T-helper 2 cell treated with Interferon-gamma antibody and Interleukin-4, amounts not matched to agents 5 μg/mL and 100 μg/mL, for 36 hours (primary cell): ENCODE measurements at regions not wholly inside any gene's neighbourhood (a gene's known extent, or its start where the extent isn't known, plus 50 kb on each side); places are given as distances from the start of the nearest gene placed in this dataset.
"Not testable (repeated sequence)": the region's sequence is repeated elsewhere in the genome, so short reads cannot be mapped to it uniquely, and the experiment has no call there.

Experiments
- DNase-seq: peaks from one replicate; pipeline ENCODE4 v3.0.0; 2021; ENCODE audit warnings: low spot score
- H3K27ac Mint-ChIP-seq: one replicate; pipeline ENCODE4 v1.8.0; 2021; ENCODE audit warnings: mild to moderate bottlenecking, mixed read lengths
- H3K27me3 Mint-ChIP-seq: one replicate; pipeline ENCODE4 v1.8.0; 2021; ENCODE audit warnings: low read depth, mixed read lengths
- H3K36me3 Mint-ChIP-seq: one replicate; pipeline ENCODE4 v1.8.0; 2021; ENCODE audit warnings: low read depth, mixed read lengths
- H3K4me1 Mint-ChIP-seq: one replicate; pipeline ENCODE4 v1.8.0; 2021; ENCODE audit warnings: low read depth, mixed read lengths
- H3K4me3 Mint-ChIP-seq: one replicate; pipeline ENCODE4 v1.8.0; 2022; ENCODE audit warnings: mild to moderate bottlenecking, moderate library complexity, mixed read lengths
- H3K9me3 Mint-ChIP-seq: one replicate; pipeline ENCODE4 v1.8.0; 2021; ENCODE audit warnings: mixed read lengths

- H3K9me3 Mint-ChIP-seq, result no peaks in the 10 kb centered on the region
- H3K4me3 Mint-ChIP-seq, result no peak overlapping the region
- no peaks in the 10 kb centered on the region for H3K36me3 Mint-ChIP-seq
- H3K4me1 Mint-ChIP-seq, result no peaks in the 10 kb centered on the region
- no peaks in the 10 kb centered on the region for H3K27me3 Mint-ChIP-seq
- DNase-seq, result no peak
- H3K27ac Mint-ChIP-seq, result no peak overlapping the region
Observed at GRCh38 chr3:20320489-20320888, 134.5 kb upstream of the SGO1 start.

- no peak for DNase-seq
- Mint-ChIP-seq H3K4me3 (no peak overlapping the region), H3K9me3 (no peaks in the 10 kb centered on the region), H3K27me3 (no peaks in the 10 kb centered on the region), H3K27ac (no peak overlapping the region), H3K36me3 (no peaks in the 10 kb centered on the region), H3K4me1 (no peaks in the 10 kb centered on the region)
Observed at GRCh38 chr3:20319551-20319950, 133.5 kb upstream of the SGO1 start.

- Mint-ChIP-seq H3K4me3 (no peak overlapping the region), H3K27me3 (no peaks in the 10 kb centered on the region), H3K4me1 (no peaks in the 10 kb centered on the region), H3K27ac (no peak overlapping the region), H3K36me3 (no peaks in the 10 kb centered on the region), H3K9me3 (no peaks in the 10 kb centered on the region)
- no peak for DNase-seq
Observed at GRCh38 chr3:20317616-20318015, 131.6 kb upstream of the SGO1 start.

- Mint-ChIP-seq H3K36me3 (no peaks in the 10 kb centered on the region), H3K27me3 (no peaks in the 10 kb centered on the region), H3K4me3 (no peak overlapping the region), H3K9me3 (no peaks in the 10 kb centered on the region), H3K4me1 (no peaks in the 10 kb centered on the region), H3K27ac (no peak overlapping the region)
- DNase-seq, result no peak
Observed at GRCh38 chr3:20316238-20316637, 130.2 kb upstream of the SGO1 start.

DNA sequence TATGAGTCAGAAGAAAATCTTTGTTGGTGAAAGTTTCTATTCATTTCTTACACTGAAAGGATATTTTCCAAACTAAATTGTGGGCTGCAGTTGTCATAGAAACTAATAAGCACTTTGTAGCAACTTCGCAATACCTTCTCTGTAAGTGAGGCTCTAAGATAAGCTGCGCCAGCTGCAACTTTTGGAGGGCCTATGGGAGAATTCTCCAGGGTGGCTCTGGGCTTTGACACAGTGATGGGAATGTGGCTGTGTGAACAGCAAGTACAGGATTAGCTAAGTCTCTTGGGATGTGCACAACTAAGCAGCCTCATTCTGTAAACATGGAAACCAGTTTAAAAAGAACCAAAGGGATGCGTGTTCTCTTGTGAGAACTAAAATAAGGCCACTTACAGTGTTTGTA, 124.6 kb upstream of the SGO1 start:
- no peak for DNase-seq
- Mint-ChIP-seq H3K27me3 (no peaks in the 10 kb centered on the region), H3K4me1 (no peaks in the 10 kb centered on the region), H3K27ac (no peak overlapping the region), H3K4me3 (no peak overlapping the region), H3K36me3 (no peaks in the 10 kb centered on the region), H3K9me3 (no peaks in the 10 kb centered on the region)

- Mint-ChIP-seq H3K4me1 (no peaks in the 10 kb centered on the region), H3K36me3 (no peaks in the 10 kb centered on the region), H3K9me3 (no peaks in the 10 kb centered on the region), H3K4me3 (no peak overlapping the region), H3K27me3 (no peaks in the 10 kb centered on the region), H3K27ac (no peak overlapping the region)
- DNase-seq, result no peak
Observed at GRCh38 chr3:20307383-20307782, 121.4 kb upstream of the SGO1 start.

- DNase-seq, result no peak
- Mint-ChIP-seq H3K4me3 (no peak overlapping the region), H3K9me3 (no peaks in the 10 kb centered on the region), H3K4me1 (no peaks in the 10 kb centered on the region), H3K27ac (no peak overlapping the region), H3K36me3 (no peaks in the 10 kb centered on the region), H3K27me3 (no peaks in the 10 kb centered on the region)
Observed at GRCh38 chr3:20305647-20306046, 119.6 kb upstream of the SGO1 start.

DNA sequence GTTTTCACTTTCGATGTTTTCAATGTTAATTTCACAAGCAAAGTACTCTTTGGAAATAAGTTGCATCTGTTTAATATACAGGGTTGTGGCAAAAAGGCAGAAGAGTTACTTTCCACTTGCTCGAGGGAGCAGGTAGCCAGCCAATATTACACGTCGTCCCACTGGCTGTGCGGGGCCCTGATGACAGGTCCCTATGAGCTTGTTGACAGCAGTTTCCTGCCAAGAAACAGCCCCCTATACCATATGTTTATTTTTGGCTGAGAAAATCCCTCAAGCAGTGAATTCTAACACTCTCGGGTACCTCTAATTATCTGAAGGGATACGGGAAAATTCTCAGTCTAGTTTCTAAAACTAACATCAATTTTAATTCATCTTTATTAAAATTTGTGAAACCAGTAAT, 116.8 kb upstream of the SGO1 start:
- Mint-ChIP-seq H3K27me3 (no peaks in the 10 kb centered on the region), H3K4me3 (no peak overlapping the region), H3K36me3 (no peaks in the 10 kb centered on the region), H3K27ac (no peak overlapping the region), H3K9me3 (no peaks in the 10 kb centered on the region), H3K4me1 (no peaks in the 10 kb centered on the region)
- DNase-seq, result no peak

DNA sequence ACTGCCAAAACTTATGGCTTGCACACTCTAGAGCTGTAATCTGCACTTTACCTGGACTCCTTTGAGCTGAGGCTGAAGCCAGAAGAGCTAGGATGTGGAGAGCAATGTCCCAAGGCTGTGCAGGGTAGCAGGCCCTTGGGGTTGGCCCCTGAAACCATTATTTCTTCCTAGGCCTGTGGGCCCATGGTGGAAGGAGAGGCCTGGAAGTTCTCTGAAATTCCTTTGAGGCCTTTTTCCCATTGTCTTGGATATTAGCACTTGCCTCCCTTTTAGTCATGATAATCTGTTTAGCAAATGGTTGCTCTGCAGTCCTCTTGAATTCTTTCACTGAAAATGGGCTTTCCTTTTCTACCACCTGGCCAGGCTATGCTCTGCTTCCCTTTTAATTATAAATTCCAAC, 102.0 kb upstream of the SGO1 start:
- Mint-ChIP-seq H3K36me3 (no peaks in the 10 kb centered on the region), H3K4me3 (no peak overlapping the region), H3K27ac (no peak overlapping the region), H3K4me1 (no peaks in the 10 kb centered on the region), H3K27me3 (no peaks in the 10 kb centered on the region), H3K9me3 (peaks cover 11% of the 10 kb centered on the region)
- DNase-seq, result no peak

DNA sequence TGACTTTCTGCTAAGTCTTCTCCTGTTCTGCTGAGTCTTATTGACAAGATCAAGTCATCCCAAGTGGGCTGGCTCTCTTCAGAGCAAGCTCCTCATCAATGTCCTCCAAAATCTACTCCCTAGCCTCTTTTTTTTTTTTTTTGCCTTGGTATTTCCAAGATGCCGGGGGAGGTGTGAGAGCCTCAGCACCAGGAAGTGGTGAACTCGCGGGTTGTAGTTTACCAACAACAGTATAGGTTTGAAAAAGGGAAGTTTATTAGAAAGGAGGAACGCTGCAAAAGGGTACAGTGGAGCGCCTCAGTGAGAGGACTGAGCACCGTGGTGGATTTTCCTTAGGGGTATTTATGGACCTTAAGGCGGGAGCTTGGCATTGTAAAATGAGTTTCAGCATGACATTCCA, 94.3 kb upstream of the SGO1 start:
- Mint-ChIP-seq H3K4me1 (peaks cover 2% of the 10 kb centered on the region), H3K4me3 (no peak overlapping the region), H3K9me3 (peaks cover 12% of the 10 kb centered on the region), H3K36me3 (no peaks in the 10 kb centered on the region), H3K27ac (no peak overlapping the region), H3K27me3 (no peaks in the 10 kb centered on the region)
- no peak for DNase-seq

GRCh38 chr3:20265977-20266376, 80.0 kb upstream of the SGO1 start:
- not testable (repeated sequence) for DNase-seq, H3K36me3 Mint-ChIP-seq, H3K4me3 Mint-ChIP-seq, H3K27ac Mint-ChIP-seq, H3K27me3 Mint-ChIP-seq, H3K4me1 Mint-ChIP-seq
- H3K9me3 Mint-ChIP-seq, result peaks cover 13% of the 10 kb centered on the region

- peaks cover 13% of the 10 kb centered on the region for H3K9me3 Mint-ChIP-seq
- H3K36me3 Mint-ChIP-seq, result no peaks in the 10 kb centered on the region
- H3K4me3 Mint-ChIP-seq, result no peak overlapping the region
- H3K4me1 Mint-ChIP-seq, result no peaks in the 10 kb centered on the region
- no peak overlapping the region for H3K27ac Mint-ChIP-seq
- no peaks in the 10 kb centered on the region for H3K27me3 Mint-ChIP-seq
- no peak for DNase-seq
Observed at GRCh38 chr3:20264900-20265567, 79.0 kb upstream of the SGO1 start.

GRCh38 chr3:20258371-20258770, 72.4 kb upstream of the SGO1 start:
- Mint-ChIP-seq H3K36me3 (no peaks in the 10 kb centered on the region), H3K9me3 (no peaks in the 10 kb centered on the region), H3K27ac (no peak overlapping the region), H3K27me3 (no peaks in the 10 kb centered on the region), H3K4me1 (no peaks in the 10 kb centered on the region), H3K4me3 (no peak overlapping the region)
- DNase-seq, result no peak

DNA sequence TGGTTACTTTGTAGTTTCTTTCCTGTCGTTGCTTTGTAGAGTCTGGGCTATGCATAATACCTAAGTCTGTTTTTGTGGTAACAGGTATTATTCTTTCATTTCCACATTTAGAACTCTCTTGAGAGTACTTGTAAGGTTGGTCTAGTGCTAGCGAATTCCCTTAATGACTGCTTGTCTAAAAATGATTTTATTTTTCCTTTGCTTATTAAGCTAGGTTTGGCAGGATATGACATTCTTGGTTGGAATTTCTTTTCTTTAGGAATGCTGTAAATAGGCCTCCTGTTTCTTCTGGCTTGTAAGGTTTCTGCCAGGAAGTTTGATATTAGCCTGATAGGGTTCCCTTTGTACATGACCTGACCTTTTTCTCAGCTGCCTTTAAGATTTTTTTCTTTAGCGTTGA, 70.1 kb upstream of the SGO1 start:
- H3K27ac Mint-ChIP-seq, result no peak overlapping the region
- H3K27me3 Mint-ChIP-seq, result no peaks in the 10 kb centered on the region
- DNase-seq, result no peak
- H3K36me3 Mint-ChIP-seq, result no peaks in the 10 kb centered on the region
- H3K4me1 Mint-ChIP-seq, result no peaks in the 10 kb centered on the region
- H3K4me3 Mint-ChIP-seq, result no peak overlapping the region
- H3K9me3 Mint-ChIP-seq, result no peaks in the 10 kb centered on the region
